ENCODE measurements at regions not wholly inside any gene's neighbourhood (a gene's known extent, or its start where the extent isn't known, plus 50 kb on each side); places are given as distances from the start of the nearest gene placed in this dataset.
"Not testable (repeated sequence)": the region's sequence is repeated elsewhere in the genome, so short reads cannot be mapped to it uniquely, and the experiment has no call there.

DNA sequence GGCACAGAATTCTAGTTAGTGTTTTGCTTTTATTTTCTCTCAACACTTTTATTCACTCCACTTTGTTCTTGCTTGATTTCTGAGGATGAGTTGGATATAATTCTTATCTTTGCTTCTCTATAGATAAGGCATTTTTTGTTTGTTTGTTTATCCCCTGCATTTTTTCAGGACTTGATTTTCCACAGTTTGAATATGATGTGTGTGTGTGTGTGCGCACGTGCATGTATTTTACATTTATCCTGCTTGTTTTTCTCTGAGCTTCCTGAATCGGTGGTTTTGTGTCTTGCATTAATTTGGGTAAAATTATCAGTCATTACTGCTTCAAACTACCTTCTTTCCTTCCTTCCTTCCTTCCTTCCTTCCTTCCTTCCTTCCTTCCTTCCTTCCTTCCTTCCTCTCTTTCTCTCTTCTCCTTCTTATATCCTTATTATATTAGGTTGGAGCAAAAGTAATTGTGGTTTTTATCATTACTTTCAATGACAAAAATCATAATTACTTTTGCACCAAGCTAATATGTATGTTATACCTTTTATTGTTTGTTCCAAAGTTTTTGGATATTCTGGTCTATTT is 679.9 kb upstream of the RAG2 start:
- no peak for ATAC-seq

DNA sequence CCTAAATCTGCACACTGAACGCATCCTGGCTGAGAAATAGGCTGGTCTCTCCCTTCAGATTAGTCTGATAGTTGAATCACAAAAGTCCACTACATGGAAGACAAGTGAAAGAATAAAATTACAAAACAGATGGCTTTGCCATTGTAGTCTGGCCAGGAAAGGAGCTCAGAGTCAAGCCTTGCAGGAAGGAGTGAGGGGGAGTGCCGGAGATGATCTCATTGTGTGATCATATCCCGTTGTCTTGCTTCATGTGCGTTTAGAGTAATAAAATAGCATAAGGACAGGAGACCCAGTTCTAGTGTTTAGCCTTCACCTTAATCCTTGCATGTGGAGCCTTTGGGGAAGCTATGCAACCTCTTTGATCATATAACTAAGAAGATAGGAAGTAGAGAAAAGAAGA is 666.7 kb upstream of the RAG2 start:
- no peak for ATAC-seq

DNA sequence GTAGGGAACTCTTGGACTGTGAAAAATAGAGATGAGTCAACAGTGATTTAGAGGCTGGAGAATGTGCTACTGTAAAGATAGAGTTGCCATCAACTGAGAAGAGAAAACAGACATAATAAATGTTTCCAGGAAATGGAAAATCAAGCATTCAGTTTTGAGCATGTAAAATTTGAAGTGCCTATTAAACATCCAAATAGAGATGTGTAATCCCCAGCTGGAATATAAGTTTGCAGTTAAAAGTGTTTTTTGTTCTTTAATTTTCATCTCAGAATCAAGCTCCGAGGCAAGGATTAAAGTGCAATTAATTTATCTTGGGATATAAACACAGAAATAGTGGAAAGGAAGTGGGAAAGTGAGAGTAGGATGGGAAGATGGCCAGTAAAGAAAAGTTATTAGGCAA is 666.0 kb upstream of the RAG2 start:
- no peak for ATAC-seq

DNA sequence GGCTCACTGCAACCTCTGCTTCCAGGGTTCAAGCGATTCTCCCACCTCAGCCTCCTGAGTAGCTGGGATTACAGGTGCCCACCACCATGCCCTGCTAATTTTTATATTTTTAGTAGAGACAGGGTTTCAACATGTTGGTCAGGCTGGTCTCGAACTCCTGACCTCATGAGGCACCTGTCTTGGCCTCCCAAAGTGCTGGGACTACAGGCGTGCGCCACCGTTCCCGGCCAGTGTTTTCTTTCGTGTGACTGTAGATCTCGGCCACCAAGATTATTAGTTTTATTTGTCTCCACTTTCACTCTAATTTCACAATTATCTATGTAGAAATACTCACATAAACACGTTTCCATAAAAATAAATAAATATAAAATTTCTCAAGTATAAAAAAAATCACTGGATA is 665.4 kb upstream of the RAG2 start:
- not testable (repeated sequence) for ATAC-seq

DNA sequence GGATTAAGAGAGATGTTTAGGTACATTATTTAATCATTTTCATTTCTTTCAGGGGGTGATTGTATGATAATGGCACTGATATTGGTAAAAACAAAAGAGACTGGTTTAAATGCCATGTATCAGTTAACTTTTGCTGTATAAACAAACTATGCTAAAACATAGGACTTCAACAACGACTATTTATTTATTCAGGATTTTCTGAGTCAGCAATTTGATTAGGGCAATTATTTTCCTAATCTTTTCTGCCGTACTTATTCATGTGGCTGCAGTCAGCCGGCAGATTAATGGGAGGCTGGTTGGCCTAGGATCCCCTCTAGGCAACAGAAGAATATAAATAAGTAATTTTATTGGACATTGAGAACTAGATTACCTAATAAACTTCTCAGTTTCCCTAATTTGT is 661.7 kb upstream of the RAG2 start:
- no peak for ATAC-seq

DNA sequence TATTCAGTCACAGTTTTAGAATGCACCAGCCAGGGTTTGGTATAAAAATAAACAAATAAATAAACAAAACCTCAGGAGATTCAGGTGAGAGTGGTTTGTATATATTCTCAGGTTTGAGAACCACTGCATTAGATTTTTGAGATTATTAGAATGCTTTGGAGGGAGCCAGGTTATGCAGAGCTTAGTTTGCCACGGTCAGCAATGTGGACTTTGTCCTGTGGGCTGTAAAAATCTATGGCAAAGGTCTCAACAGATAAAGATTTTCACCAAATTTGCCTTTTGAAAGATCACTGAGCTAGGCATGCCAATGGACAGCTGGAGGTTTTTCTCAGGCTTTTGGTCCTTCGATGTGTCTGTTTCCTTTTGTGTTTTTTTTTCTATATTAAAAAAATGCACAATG is 650.1 kb upstream of the RAG2 start:
- no peak for ATAC-seq

DNA sequence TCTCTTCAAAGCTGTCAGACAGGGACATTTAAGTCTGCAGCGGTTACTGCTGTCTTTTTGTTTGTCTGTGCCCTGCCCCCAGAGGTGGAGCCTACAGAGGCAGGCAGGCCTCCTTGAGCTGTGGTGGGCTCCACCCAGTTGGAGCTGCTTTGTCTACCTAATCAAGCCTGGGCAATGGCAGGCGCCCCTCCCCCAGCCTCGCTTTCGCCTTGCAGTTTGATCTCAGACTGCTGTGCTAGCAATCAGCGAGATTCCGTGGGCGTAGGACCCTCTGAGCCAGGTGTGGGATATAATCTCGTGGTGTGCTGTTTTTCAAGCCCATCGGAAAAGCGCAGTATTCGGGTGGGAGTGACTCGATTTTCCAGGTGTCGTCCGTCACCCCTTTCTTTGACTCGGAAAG is 648.1 kb upstream of the RAG2 start:
- ATAC-seq, result not testable (repeated sequence)

DNA sequence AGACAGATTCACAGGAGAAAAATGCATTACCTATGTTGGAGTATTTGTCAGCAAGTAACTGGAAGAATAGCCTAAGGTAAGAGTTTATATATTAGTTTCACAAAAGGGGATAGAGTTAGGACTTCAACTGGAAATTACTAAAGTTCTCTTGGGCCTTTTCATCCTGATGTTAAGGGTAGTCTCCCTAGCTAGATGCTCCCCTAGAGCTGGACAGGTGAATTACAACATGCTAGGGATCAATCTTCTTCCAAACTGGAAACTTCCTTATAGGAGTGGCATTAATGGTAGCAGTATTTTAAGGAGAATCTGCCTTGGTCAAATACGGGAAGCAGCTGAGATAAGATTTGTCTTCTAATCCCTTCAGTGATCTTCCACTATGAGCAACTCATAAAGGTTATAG is 632.8 kb upstream of the RAG2 start:
- ATAC-seq, result no peak

DNA sequence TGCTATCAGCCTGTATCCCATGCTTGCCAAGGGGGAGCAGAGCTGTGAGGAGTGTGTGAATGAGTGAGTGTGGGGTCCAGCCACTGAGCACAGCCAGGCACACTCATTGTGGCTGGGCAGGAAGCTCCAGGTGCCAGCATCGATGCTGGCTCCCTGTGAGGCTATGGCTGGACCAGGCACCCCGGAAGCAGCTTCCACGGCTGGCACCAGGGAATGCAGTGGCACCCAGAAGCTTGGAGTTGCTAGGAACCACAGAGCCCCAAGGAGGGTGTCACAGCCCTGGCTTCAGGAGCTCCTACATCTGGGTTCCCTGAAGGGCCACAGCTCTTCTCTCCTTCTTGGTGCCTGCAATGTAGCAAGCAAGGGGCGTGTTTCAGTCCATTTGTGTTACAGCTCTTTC is 625.9 kb upstream of the RAG2 start:
- no peak for ATAC-seq

DNA sequence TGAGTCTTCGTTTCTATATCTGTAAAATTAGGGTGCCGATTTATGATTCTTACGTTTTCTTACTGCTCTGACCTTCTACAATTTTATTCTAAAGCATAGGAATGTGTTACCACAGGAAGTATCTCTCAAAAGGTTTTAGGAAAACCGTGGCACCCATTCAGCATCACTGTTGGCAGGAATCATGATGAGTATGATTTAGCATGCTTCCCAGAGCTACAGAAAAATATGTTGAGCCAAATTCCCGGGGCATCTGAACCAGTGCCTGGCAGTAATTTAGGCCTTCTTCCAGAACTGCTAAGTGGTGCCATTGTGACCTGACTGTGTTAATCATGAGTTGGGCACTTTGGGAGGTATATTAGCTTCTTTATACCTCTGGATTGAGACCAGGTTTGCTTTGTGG is 605.0 kb upstream of the RAG2 start:
- ATAC-seq, result no peak

DNA sequence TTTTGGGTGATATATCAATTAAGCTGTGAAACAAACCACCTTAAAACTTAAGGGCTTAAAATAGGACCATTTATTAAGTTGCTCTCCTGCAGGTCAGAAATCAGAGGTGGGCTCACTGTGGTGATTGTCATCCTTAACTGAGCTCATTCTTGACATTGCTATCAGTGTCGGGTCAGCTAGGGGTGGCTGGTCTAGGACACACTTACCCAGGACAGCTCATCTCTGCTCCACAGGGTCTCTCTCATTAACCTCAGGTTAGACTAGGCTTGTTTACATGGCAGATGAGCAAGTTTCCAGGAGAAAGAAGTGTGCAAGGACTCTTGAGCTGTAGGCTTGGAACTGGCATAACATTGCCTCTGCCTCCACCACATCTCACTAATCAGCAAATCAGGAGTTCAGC is 601.0 kb upstream of the RAG2 start:
- no peak for ATAC-seq

DNA sequence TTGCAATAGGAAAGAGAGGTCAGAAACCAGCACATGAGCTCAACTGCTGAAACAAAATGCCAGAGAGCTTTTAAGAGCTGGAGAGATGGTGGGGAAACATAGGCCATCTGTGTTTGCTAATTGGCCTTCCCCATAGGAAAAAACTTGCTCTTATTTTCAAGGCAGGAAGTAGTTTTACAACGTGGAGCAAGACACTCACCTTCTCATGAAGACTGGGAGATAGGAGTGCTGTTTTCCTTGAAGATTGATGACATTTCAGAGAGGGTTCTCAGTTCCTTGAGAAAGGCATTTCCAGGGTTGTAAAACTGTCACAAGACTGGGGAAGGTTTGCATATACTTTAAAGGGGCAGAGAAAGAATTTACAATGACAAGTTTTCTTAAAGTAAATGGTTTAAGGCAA is 586.3 kb upstream of the RAG2 start:
- ATAC-seq, result no peak

DNA sequence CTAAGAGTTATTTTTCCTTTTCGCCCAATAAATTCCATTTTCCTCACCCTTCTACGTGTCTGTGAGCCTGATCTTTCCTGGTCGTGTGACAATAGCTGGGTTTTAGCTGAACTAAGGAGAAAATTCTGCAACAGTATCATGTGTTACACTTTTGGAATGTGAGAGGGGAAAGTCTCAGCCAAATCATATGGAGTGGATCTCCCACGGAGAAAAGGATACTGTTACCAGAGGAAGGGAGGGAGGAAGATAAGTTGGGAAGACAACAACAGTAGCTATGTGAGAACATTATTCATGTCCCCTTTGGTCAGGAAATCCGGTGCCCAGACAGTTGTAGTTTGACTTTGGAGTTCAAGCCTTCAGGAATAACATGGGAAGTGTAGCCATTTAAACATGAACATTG is 584.0 kb upstream of the RAG2 start:
- ATAC-seq, result no peak

DNA sequence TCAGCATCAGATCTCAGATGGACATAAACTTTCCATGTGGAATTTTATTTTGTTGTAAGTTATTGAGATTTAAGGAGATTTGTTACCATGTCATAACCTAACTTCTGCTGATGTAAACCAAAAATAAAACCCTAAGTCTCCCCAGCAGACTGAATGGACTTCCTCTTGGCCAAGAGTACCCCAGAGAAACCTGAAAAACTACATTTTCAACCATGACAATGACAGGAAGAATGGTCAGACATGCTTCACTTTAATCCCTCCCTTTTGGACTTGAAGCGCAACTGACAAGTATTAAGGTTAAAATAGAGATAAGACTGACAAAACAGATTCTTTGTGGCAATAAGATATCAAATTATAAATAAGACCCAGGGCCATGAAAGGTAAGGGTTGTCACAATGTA is 579.7 kb upstream of the RAG2 start:
- no peak for ATAC-seq

DNA sequence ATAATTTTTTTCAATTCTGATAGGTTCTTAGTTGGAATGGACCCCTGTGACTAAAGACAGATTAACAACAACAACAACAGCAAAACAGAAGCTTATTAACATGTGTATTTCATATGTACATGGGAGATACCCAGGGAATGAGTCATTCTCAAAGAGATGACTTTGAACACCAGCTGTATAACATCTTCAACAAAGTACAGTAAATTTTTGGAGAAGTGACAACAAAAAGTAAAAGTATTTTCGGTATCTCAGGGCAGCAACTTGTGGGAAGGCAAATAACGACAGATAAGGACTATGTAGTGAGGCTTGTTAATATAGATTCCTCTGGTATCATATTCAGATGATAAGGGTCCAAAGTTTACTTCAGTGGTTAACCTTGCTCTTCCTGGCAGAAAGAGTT is 573.4 kb upstream of the RAG2 start:
- no peak for ATAC-seq

DNA sequence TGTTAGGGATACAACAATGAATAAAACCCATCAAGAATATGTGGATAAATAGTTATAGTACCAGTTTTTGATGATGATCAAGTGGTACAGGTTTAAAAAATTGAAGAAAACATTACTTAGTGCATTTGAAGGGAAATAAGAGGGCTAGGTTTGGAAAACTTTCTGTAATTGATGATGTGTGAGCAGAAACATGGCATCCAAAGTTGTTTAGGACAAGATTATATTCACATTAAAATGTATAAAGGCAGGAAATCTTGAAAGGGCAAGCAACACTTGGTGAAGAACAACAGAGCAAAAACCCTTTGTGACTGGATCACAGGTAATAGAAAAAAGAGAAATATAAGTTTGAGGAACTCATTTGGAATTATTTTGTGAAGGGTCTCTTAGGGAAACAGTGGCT is 572.3 kb upstream of the RAG2 start:
- ATAC-seq, result no peak

DNA sequence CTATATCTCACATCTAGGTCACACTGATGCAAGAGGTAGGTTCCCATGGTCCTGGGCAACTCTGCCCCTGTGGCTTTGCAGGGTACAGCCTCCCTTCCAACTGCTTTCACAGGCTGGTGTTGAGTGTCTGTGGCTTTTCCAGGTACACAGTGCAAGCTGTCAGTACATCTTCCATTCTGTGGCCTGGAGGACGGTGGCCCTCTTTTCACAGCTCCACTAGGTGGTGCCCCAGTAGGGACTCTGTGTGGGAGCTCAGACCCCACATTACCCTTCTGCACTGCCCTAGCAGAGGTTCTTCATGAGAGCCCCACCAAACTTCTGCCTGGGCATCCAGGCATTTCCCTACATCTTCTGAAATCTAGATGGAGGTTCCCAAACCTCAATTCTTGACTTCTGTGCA is 547.4 kb upstream of the RAG2 start:
- ATAC-seq, result not testable (repeated sequence)

DNA sequence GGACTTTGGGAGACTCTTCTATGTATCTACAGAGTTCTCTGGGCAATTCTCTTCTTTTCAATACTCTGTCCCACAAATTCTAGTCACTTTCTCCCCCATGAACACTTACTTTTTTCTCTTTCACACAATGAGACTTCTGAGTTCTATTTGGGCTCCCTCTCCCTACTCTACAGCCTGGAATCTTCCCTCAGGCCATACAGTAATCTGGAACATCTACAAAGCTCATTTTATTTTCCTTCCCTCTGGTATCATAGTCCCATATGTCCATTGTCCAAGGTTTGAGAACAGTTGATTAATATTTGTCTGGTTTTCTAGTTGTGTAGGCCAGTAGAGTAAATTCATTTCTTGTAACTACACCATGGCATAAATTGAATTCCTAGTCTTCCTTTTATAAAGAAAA is 544.6 kb upstream of the RAG2 start:
- no peak for ATAC-seq

DNA sequence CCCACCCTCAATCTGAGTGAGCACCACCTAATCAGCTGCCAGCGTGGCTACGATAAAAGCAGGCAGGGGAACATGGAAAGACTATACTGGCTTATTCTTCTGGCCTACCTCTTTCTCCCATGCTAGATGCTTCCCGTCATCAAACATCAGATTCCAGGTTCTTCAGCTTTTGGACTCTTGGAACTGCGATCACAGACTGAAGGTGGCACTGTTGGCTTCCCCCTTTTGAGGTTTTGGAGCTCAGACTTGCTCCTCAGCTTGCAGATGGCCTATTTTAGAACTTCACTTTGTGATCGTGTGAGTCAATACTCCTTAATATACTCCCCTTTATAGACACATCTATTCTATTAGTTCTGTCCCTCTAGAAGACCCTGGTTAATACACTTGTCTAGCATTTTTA is 543.7 kb upstream of the RAG2 start:
- ATAC-seq, result no peak

DNA sequence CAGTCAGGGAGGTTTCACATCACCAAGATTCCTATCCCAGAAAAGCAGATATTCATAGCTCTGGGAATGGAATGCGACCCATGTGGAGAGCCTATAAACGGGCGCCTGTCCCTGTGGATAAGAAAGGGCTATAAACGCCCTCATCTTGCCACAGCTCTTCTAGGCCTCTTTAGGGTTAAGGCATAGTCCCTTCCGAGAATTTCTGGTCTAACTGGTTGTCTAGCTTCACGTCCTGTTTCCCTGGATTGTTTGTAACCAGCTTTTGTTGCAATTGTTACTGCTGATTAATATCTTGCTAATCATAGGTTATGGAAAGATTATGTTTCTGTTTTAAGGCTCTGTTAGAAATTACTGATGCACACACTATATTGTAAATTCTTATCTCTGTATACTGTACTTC is 537.6 kb upstream of the RAG2 start:
- ATAC-seq, result not testable (repeated sequence)

DNA sequence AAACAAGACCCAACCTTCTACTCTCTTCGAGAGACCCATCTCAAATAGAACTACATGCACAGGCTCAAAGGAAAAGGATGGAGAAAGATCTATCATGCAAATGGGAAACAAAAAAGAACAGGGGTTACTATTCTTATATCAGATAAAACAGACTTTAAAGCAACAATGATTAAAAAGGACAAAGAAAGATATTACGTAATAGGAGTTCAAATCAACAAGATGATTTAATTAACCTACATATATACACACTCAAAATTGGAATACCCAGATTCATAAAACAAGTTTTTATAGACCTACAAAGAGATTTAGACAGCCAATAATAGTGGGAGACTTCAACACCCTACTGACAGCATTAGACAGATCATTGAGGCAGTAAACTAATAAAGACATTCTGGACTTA is 536.6 kb upstream of the RAG2 start:
- ATAC-seq, result no peak

DNA sequence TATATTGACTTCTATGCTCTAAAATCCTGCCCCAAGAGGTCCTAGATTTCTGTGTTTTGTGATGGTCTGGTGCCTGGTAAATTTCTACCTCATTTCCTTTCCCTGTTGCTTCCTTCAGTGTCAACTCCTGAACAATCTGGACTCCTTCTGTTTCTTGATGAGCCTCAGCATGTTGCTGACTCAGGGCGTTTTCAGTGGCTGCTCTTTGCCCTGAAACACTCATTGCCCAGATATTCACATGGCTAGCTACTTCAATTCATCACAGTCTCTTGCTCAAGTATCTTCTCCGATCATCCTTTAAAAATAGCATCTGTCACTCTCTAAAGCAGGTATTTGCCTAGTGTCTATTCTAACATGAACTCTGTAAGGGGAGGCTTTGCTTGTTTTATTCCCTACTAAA is 526.3 kb upstream of the RAG2 start:
- no peak for ATAC-seq

DNA sequence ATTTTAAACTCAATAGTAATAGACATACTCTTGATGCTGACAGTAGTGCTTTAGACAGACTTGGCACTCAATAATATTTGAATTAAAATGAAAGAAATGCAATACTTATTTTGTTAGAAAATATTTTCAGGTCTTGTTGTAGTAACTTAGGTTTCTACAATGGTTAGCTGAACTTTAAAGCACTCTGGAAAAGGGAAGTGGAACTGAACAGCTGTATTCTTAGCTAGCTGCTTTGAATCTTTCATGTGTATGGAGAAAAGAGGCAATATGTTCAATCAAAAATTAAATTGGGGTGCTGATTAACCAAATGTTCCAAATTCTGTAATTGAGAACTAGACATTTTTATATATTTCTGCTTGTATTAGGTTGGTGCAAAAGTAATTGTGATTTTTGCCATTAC is 517.9 kb upstream of the RAG2 start:
- no peak for ATAC-seq

DNA sequence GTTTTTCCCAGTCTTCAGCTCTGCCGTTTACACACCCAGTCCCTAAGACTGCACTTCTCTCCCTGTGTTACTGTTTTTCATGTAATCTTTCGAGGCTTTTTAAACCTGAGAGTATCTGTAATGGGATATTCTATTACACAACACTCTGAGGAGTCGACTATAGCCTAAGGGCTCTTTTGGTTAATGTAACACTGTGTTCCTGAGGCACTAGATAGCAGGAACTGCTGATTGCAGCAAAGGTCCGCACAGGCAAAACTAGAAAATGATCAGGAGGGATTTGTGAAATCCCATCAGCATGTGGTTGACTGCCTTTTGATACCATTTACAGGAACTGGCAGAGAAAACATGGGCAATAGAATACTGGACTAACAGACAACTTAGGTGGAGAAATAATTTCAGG is 512.3 kb upstream of the RAG2 start:
- no peak for ATAC-seq

DNA sequence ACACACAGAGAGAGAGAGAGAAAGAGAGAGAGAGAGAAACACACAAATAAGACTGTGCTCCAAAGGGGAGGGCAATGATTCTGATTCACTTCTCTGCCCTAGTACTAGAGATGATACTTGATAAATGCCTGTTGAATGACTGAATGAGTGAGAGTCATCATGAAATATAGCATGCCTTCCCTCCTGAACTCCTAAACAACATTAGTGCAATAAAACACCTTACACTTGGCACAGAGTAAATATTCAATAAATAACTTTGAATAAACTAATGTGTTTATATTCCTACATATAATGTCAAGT is 511.2 kb upstream of the RAG2 start:
- ATAC-seq, result no peak

Data from esophagus mucosa (tissue), 1 donor.